ENCODE measurements at regions not wholly inside any gene's neighbourhood (a gene's known extent, or its start where the extent isn't known, plus 50 kb on each side); places are given as distances from the start of the nearest gene placed in this dataset.

DNA sequence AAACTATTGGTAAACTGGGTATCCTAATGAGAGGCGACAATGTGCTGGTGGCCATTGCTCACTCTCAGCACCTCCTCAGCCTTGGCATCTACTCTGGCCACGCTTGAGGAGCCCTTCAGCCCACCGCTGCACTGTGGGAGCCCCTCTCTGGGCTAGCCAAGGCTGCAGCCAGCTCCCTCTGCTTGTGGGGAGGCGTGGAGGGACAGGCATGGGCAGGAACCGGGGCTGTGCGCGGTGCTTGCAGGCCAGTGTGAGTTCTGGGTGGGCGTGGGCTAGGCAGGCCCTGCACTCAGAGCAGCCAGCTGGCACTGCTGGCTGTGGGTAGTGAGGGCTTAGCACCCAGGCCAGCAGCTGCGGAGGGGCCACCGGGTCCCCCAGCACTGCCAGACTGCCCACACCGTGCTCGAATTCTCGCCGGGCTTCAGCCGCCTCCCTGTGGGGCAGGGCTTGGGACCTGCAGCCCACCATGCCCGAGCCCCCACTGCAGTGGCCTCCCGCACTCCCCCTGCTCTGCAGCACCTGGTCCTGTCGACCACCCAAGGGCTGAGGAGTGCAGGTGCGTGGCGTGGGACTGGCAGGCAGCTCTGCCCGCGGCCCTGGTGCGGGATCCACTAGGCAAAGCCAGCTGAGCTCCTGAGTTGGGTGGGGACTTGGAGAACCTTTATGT lies 575.9 kb upstream of the ANO3 start:
- WGBS, 2 donors = 85 to 87% methylated on average over 8 to 23 of the region's 23 CpGs
- DNase-seq = no peak
- no peaks in the 10 kb centered on the region for H3K36me3 ChIP-seq (ENCODE audit: low read depth, missing control alignments)
- intact Hi-C loops (cut with DNase I; ENCODE audit: low total_unique reads) = no loop called here
- TF ChIP-seq, protein P1, sequence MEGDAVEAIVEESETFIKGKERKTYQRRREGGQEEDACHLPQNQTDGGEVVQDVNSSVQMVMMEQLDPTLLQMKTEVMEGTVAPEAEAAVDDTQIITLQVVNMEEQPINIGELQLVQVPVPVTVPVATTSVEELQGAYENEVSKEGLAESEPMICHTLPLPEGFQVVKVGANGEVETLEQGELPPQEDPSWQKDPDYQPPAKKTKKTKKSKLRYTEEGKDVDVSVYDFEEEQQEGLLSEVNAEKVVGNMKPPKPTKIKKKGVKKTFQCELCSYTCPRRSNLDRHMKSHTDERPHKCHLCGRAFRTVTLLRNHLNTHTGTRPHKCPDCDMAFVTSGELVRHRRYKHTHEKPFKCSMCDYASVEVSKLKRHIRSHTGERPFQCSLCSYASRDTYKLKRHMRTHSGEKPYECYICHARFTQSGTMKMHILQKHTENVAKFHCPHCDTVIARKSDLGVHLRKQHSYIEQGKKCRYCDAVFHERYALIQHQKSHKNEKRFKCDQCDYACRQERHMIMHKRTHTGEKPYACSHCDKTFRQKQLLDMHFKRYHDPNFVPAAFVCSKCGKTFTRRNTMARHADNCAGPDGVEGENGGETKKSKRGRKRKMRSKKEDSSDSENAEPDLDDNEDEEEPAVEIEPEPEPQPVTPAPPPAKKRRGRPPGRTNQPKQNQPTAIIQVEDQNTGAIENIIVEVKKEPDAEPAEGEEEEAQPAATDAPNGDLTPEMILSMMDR (IDR thresholded peaks at IDR 0.05) = no peak
- TF ChIP-seq POLR2A (IDR thresholded peaks at IDR 0.05) = no peak
- H3K27me3 ChIP-seq = no peaks in the 10 kb centered on the region
- no peaks in the 10 kb centered on the region for H3K9me3 ChIP-seq
- no peaks in the 10 kb centered on the region for H3K4me1 ChIP-seq
- no peak overlapping the region for H3K27ac ChIP-seq
- H3K4me3 ChIP-seq = no peak overlapping the region

- no peak for DNase-seq
- Histone ChIP-seq H3K36me3 (ENCODE audit: low read depth, missing control alignments) (no peaks in the 10 kb centered on the region), H3K4me3 (no peak overlapping the region), H3K27ac (no peak overlapping the region), H3K27me3 (no peaks in the 10 kb centered on the region), H3K9me3 (no peaks in the 10 kb centered on the region), H3K4me1 (no peaks in the 10 kb centered on the region)
- no peak for TF ChIP-seq POLR2A (IDR thresholded peaks at IDR 0.05)
- TF ChIP-seq, protein P1 (IDR thresholded peaks at IDR 0.05) = no peak
- 91 to 97% methylated on average over 3 to 6 of the region's 6 CpGs for WGBS, 2 donors
- intact Hi-C loops (cut with DNase I; ENCODE audit: low total_unique reads) = no loop called here
Measured at GRCh38 chr11:25758145-25758661, 573.7 kb upstream of the ANO3 start.

DNA sequence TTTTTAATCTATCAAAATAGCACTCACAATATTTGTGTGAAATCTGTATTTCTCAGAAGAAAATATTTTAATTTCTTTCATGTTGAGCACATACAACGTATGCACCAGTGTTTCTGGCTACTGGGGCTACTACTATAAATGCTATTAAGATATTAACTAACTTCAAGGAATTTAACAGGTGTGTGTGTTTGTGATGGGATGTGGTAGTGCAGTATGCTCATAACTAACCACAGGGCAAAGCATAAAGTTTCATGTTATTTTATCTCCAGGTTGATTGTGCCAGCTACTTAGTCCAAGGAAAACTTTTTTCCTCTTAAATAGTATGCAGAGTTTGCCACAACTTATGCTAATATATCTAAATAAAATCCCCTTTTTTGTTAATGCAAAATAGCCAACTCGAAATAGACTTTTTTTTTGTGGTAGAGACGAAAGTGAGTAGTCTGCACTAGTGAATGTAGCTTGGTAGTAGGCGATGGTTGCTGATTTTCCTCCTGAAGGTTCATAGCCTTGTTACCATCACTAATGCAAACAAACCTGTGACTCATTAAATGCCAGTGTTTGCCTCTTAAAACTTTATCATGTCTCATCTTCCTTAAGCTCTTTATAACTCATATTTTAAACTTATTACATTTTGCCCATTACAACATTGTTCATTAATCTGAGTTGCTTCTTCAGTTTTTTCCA lies 565.5 kb upstream of the ANO3 start:
- DNase-seq = no peak
- no peaks in the 10 kb centered on the region for H3K4me1 ChIP-seq
- intact Hi-C loops (cut with DNase I; ENCODE audit: low total_unique reads) = no loop called here
- H3K27ac ChIP-seq = no peak overlapping the region
- 78 to 89% methylated on average over 4 of the region's 4 CpGs for WGBS, 2 donors
- TF ChIP-seq, protein P1 (IDR thresholded peaks at IDR 0.05) = no peak
- TF ChIP-seq POLR2A (IDR thresholded peaks at IDR 0.05) = no peak
- H3K9me3 ChIP-seq = no peaks in the 10 kb centered on the region
- no peaks in the 10 kb centered on the region for H3K36me3 ChIP-seq (ENCODE audit: low read depth, missing control alignments)
- no peak overlapping the region for H3K4me3 ChIP-seq
- no peaks in the 10 kb centered on the region for H3K27me3 ChIP-seq

- Histone ChIP-seq H3K27me3 (no peaks in the 10 kb centered on the region), H3K4me3 (no peak overlapping the region), H3K27ac (no peak overlapping the region), H3K36me3 (ENCODE audit: low read depth, missing control alignments) (no peaks in the 10 kb centered on the region), H3K9me3 (no peaks in the 10 kb centered on the region), H3K4me1 (no peaks in the 10 kb centered on the region)
- no peak for DNase-seq
- WGBS, 2 donors = 48 to 70% methylated on average over 3 of the region's 3 CpGs
- TF ChIP-seq, protein P1 (IDR thresholded peaks at IDR 0.05) = no peak
- no peak for TF ChIP-seq POLR2A (IDR thresholded peaks at IDR 0.05)
- intact Hi-C loops (cut with DNase I; ENCODE audit: low total_unique reads) = no loop called here
Measured at GRCh38 chr11:25769287-25769686, 562.6 kb upstream of the ANO3 start.
